Left ventricle myocardium superior (tissue), 1 donor: ENCODE measurements at regions not wholly inside any gene's neighbourhood (a gene's known extent, or its start where the extent isn't known, plus 50 kb on each side); places are given as distances from the start of the nearest gene placed in this dataset.

Experiments
- ATAC-seq: fragments of 200-7000 bp; cut with Tn5 transposase; one replicate; pipeline ENCODE4 v1.9.1; 2020; ENCODE audit warnings: mild to moderate bottlenecking, moderate library complexity
- DNase-seq: peaks from one replicate; pipeline ENCODE4 v3.0.0-alpha.2; 2020
- intact Hi-C: fragments of 100-400 bp; cut with micrococcal nuclease; formaldehyde crosslinking; loops from one replicate; pipeline ENCODE4 v1.11.0; 2022
- donor health status: DM: no; HTN: yes; CAD: no; lungs with severe emphysema.

DNA sequence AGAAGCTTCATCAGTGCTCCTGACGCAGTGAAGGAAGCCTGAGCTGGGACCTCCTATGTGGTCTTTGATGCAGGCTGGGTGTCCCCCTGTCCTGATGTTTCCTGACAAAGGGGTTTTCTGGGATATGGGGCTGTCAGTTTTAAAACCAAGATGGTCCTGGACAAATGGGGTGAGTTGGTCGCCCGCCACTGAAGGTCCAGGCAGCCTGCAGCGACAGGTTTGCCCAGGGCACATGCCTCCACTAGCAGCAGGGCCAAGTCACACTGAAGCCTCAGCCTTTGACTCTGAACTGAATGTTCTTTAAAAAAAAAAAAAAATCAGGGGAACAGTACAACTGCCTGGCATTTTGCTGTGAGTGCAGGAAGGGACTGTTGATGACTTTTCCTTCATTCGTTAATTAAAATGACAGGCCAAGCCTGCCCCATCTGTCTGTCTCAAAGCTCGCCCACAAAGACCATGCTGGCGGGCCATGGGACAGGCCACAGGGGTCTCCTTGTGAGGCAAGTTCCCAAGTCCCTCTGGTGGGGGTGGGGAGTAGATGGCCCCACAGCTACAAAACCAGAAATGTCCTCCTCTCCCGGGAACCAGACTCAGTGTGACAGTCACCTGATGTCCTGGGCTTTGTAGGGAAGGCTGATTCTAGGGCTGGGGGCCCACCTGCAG lies 274.8 kb downstream of the CTTN start:
- DNase-seq = no peak

GRCh38 chr11:70674605-70675004 lies 276.3 kb downstream of the CTTN start:
- intact Hi-C loops = no loop called here
- no peak for DNase-seq
- no peak for ATAC-seq

More for the DNA sequence above, 274.8 kb downstream of the CTTN start:
- intact Hi-C loops = no loop called here
- ATAC-seq = no peak

DNA sequence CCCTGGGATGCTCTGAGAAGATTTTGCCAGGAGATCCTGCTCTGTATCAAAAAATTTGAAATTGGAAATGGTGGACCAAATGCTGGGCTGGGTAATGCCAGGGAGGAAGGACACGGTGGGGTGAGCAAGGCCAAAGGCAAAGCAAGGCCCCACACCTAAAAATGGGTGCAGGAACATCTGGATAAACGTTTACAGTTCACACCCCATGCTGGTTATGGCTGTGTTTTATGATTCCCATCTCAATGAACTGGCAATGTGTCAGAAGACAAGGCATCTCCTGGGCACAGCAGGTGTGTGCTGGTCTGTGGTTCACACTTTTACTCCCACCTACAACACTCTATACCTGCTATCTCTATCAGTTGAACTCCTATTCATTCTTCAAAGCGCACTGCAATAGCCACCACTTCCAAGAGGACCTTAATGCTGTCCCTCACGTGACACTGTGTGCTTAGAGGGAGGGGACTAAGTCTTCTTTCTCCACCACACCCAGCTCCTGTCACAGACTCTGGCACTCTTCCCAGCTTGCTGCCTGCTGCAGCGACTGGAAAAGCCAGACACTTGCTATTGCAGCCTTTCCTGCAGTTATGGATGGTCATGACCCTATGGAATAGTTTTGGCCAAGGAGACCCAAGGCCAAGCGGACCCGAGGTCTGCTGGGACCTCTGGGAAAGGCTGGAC lies 277.5 kb downstream of the CTTN start:
- intact Hi-C loops = no loop called here
- ATAC-seq (no peak), DNase-seq (no peak)

DNA sequence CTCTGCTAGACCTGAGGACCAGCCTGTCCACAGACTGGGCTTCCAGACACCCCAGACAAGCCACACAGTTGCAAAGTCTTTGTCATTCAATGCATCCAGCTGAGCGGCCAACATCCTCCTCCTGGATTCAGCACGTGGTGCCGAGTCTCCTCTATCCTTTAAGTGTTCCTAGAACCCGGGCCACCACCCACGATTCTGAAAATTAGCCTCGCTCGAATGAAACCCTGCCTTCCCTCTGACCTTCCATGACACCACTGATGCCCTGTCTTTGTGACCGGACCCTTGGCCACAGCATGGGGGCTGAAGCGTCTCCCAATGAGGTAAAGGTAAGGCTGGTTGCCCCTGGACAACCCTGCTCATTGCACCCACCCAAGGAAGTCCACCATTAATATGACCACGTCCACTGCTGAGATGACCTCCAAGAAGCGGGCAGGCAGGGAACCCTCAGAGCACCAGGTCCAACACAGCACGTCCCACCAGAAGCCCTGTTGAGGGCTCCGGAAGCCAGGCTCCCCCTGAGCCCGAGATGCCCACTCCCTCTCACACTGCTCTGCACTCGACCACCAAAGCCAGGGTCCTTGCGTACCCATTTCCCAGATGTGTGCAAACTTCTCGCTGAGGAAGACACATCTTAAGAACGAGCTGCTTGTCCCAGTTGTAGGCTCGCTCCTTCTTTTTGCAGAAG lies 279.0 kb downstream of the CTTN start:
- DNase-seq (no peak), ATAC-seq (no peak)
- intact Hi-C loops = no loop called here

- ATAC-seq = no peak
- intact Hi-C loops = no loop called here
- DNase-seq = no peak
Observed at GRCh38 chr11:70678931-70679900, 280.9 kb downstream of the CTTN start.

- DNase-seq (no peak), ATAC-seq (no peak)
- intact Hi-C loops = no loop called here
Observed at GRCh38 chr11:70680781-70681281, 282.5 kb downstream of the CTTN start.

GRCh38 chr11:70682056-70682455 lies 283.7 kb downstream of the CTTN start:
- DNase-seq (no peak), ATAC-seq (no peak)
- intact Hi-C loops = no loop called here

GRCh38 chr11:70682760-70683159 lies 284.4 kb downstream of the CTTN start:
- intact Hi-C loops = no loop called here
- DNase-seq (no peak), ATAC-seq (no peak)

DNA sequence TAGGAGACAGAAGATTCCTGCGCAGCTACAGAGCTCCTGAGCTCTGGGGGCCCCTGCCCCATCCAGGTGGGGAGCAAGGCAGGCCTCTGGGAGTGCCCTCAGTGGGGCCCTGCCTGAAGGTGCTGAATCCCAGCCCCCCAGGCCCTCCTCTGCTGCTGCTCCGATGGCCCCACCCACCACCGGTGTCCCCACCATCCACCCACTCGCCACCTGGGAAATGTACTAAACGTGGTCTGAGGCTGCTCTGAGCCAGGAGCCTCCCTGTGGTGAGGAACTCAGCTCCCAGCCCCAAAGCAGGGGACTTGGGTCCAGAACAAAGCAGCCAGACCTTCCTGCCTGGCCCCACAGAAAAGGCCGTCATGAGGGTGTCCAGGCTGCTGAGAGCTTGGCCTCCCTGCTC lies 289.4 kb downstream of the CTTN start:
- ATAC-seq = no peak
- intact Hi-C loops = no loop called here

DNA sequence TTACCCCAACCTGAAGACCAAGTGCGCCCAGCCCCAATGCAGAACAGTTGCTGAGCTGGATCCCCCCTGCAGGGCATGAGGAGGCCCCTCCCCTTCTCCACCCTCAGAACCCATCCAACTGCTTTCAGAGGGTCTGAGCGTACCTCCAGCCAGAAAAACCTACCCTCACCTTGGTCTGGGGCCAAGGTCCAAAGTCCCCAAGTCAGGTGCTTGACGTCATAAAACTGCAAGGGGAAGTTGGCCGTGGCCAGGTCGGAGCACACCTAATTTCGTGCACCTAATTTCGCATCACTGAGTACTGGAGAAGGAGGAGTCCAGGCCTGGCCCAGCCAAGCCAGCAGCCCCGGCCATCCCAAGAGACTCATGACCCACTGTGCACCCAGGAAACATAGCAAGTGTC lies 289.8 kb downstream of the CTTN start:
- no peak for ATAC-seq
- DNase-seq = no peak
- intact Hi-C loops = no loop called here

More for the DNA sequence above, 289.4 kb downstream of the CTTN start:
- DNase-seq = no peak

- DNase-seq (no peak), ATAC-seq (no peak)
- intact Hi-C loops = no loop called here
Observed at GRCh38 chr11:70689764-70690163, 291.4 kb downstream of the CTTN start.

- intact Hi-C loops = no loop called here
- ATAC-seq = no peak
- DNase-seq = no peak
Observed at GRCh38 chr11:70692131-70692530, 293.8 kb downstream of the CTTN start.

GRCh38 chr11:70694371-70694770 lies 296.0 kb downstream of the CTTN start:
- intact Hi-C loops = no loop called here
- DNase-seq (no peak), ATAC-seq (no peak)

GRCh38 chr11:70695086-70695960 lies 297.0 kb downstream of the CTTN start:
- DNase-seq (no peak), ATAC-seq (no peak)
- intact Hi-C loops = no loop called here

GRCh38 chr11:70696076-70696475 lies 297.7 kb downstream of the CTTN start:
- intact Hi-C loops = no loop called here
- DNase-seq (no peak), ATAC-seq (no peak)

DNA sequence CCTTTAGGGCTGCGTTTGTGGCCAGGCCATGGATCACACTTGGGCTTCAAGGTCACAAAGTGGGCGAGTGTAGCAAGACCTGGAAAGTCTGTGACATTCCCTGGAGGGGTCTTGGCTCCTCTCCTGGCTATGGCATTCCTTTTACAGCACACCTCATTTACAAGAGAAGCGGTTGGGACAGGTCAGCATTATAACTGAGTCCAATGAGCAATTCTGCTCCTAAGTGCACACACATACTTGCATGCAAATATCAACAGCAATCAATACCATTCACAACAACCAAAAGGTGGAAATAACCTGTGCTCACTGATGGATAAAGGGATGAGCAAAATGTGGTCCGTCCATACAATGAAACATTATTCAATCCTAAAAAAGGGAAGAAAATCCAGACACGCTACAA lies 298.2 kb downstream of the CTTN start:
- intact Hi-C loops = no loop called here
- ATAC-seq (no peak), DNase-seq (no peak)

DNA sequence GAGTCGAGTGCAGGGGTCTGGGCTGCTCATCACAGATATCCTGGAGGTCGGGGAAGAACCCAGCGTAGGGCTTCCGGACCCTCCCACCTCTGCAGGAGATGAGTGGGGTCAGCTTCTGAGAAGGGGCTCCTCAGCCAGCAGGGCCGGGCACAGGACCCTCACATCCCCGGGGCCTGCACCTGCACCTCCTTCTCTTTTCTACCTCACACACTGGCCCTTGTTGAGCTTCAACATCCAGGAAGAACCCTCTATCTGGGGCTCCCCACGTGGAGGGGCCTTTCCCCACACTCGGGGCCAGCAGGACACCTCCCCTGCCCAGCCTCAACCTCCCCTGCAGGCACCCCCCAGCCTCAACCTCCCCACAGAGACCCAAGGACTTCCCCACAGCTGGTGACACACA lies 299.4 kb downstream of the CTTN start:
- DNase-seq = no peak
- no peak for ATAC-seq
- intact Hi-C loops = no loop called here

GRCh38 chr11:70698871-70699270 lies 300.5 kb downstream of the CTTN start:
- intact Hi-C loops = no loop called here
- DNase-seq = no peak
- no peak for ATAC-seq
